SK-N-SH (cell line): ENCODE measurements at regions not wholly inside any gene's neighbourhood (a gene's known extent, or its start where the extent isn't known, plus 50 kb on each side); places are given as distances from the start of the nearest gene placed in this dataset.

Source experiments
- CTCF ChIA-PET: fragments of 300-600, 350-600 bp; formaldehyde crosslinking; extraction: SDS; loops from one replicate; lab custom pipeline; 2021; lab: Yijun Ruan, JAX
- POLR2A ChIA-PET: fragments of 350-600 bp; sonication (Branson Sonifier 250); formaldehyde crosslinking; extraction: SDS; loops from one replicate; lab custom pipeline; 2020; ENCODE audit warnings: antibody characterized with exemption, inconsistent platforms; lab: Yijun Ruan, JAX
- DNase-seq: peaks from one replicate; pipeline ENCODE4 v3.0.0; 2012
- H2AFZ ChIP-seq: fragments of 200-600 bp; sonication (generic); 2 replicates; pipeline ENCODE4 v1.8.1; 2016; ENCODE audit warnings: antibody characterized with exemption, mild to moderate bottlenecking, low read depth
- H3F3A ChIP-seq: fragments of 200-600 bp; sonication (generic); replicated peaks from 2 replicates; pipeline ENCODE3; 2016; ENCODE audit warnings: antibody characterized with exemption, mild to moderate bottlenecking; ENCODE audit not compliant: insufficient read depth
- H3K27ac ChIP-seq, 2 experiments: fragments of 200-500 bp in 1 of 2; fragments of 200-600 bp in 1 of 2; sonication (Bioruptor generic) in 1 of 2; sonication (generic), shearing (Covaris generic) in 1 of 2; 2 replicates each; pipeline versions ENCODE4 v1.5.1 to v1.6.1; 2014 to 2016; ENCODE audit warnings: low read depth in 2 of 2, inconsistent platforms in 1 of 2, low read length in 1 of 2, mild to moderate bottlenecking in 1 of 2, mixed read lengths in 1 of 2
- H3K27me3 ChIP-seq: fragments of 200-600 bp; sonication (generic), shearing (Covaris generic); 2 replicates; pipeline ENCODE4 v1.6.1; 2016; ENCODE audit warnings: mixed run types; ENCODE audit not compliant: insufficient read depth
- H3K36me3 ChIP-seq, 2 experiments: fragments of 200-500 bp in 1 of 2; fragments of 200-600 bp in 1 of 2; sonication (Bioruptor generic) in 1 of 2; sonication (generic) in 1 of 2; replicated peaks in 1 of 2; 2 replicates each; pipeline versions ENCODE3 to v1.5.1; 2014 to 2016; ENCODE audit warnings: low read length in 1 of 2, mild to moderate bottlenecking in 1 of 2; ENCODE audit not compliant: insufficient read depth in 2 of 2, control insufficient read depth in 1 of 2
- H3K4me1 ChIP-seq, 2 experiments: fragments of 200-500 bp in 1 of 2; fragments of 200-600 bp in 1 of 2; sonication (Bioruptor generic) in 1 of 2; sonication (generic), shearing (Covaris generic) in 1 of 2; 2 replicates each; pipeline versions ENCODE4 v1.5.1 to v1.6.1; 2014 to 2016; ENCODE audit warnings: low read depth in 1 of 2, low read length in 1 of 2, mixed run types in 1 of 2; ENCODE audit not compliant: insufficient read depth in 2 of 2, control insufficient read depth in 1 of 2
- H3K4me2 ChIP-seq: fragments of 200-600 bp; sonication (generic), shearing (Covaris generic); 2 replicates; pipeline ENCODE4 v1.6.1; 2017; ENCODE audit warnings: mixed run types
- H3K4me3 ChIP-seq, 2 experiments: fragments of 200-500 bp in 1 of 2; fragments of 200-600 bp in 1 of 2; sonication (Bioruptor generic) in 1 of 2; sonication (generic), shearing (Covaris generic) in 1 of 2; 2 replicates each; pipeline versions ENCODE4 v1.5.1 to v1.8.1; 2014 to 2016; ENCODE audit warnings: low read depth in 2 of 2, inconsistent platforms in 1 of 2, low read length in 1 of 2, mild to moderate bottlenecking in 1 of 2, mixed read lengths in 1 of 2, moderate library complexity in 1 of 2
- H3K79me2 ChIP-seq: fragments of 200-600 bp; sonication (generic); 2 replicates; pipeline ENCODE4 v1.8.1; 2017; ENCODE audit warnings: mild to moderate bottlenecking; ENCODE audit not compliant: insufficient read depth
- H3K9ac ChIP-seq: fragments of 200-600 bp; sonication (generic); 2 replicates; pipeline ENCODE4 v1.6.1; 2017; ENCODE audit warnings: mixed run types
- H3K9me2 ChIP-seq: fragments of 200-600 bp; sonication (generic); 2 replicates; pipeline ENCODE4 v1.6.1; 2017; ENCODE audit warnings: mixed run types
- H3K9me3 ChIP-seq: fragments of 200-600 bp; sonication (generic); 2 replicates; pipeline ENCODE4 v1.6.1; 2017; ENCODE audit warnings: mixed run types, mild to moderate bottlenecking, moderate library complexity
- H4K20me1 ChIP-seq: fragments of 200-600 bp; sonication (generic); 2 replicates; pipeline ENCODE4 v1.6.1; 2017; ENCODE audit warnings: mild to moderate bottlenecking, mixed run types; ENCODE audit not compliant: insufficient read depth
- CHD2 ChIP-seq: fragments of 150-350 bp; IDR thresholded peaks from 2 replicates; pipeline ENCODE4 v1.6.1; 2018; ENCODE audit warnings: low read length; ENCODE audit not compliant: partially characterized antibody
- ELF1 ChIP-seq: IDR thresholded peaks from 2 replicates; pipeline ENCODE4 v1.4.0; 2012
- FOXJ3 ChIP-seq: sonication (generic); formaldehyde crosslinking; IDR thresholded peaks from 2 replicates; pipeline ENCODE4 v1.5.1; 2020; ENCODE audit warnings: mild to moderate bottlenecking, missing genetic modification reagents
- GATA2 ChIP-seq: sonication (generic); formaldehyde crosslinking; IDR thresholded peaks from 2 replicates; pipeline ENCODE4 v1.5.0; 2020; ENCODE audit warnings: mild to moderate bottlenecking, missing genetic modification reagents
- JUND ChIP-seq: IDR thresholded peaks from 2 replicates; pipeline ENCODE4 v1.4.0; 2012
- MEF2A ChIP-seq: IDR thresholded peaks from 2 replicates; pipeline ENCODE4 v1.4.0; 2012; ENCODE audit warnings: low read depth, borderline replicate concordance
- NRF1 ChIP-seq: IDR thresholded peaks from 2 replicates; pipeline ENCODE4 v1.6.1; 2012; ENCODE audit warnings: low read depth, mild to moderate bottlenecking, low read length
- RAD21 ChIP-seq: IDR thresholded peaks from 2 replicates; pipeline ENCODE4 v1.6.1; 2012; ENCODE audit warnings: mild to moderate bottlenecking, low read length
- SMC3 ChIP-seq: IDR thresholded peaks from 2 replicates; pipeline ENCODE4 v1.6.1; 2012; ENCODE audit warnings: low read depth, low read length, improper control_type of control experiment
- TEAD4 ChIP-seq: IDR thresholded peaks from 2 replicates; pipeline ENCODE4 v1.4.0; 2012; ENCODE audit warnings: mild to moderate bottlenecking, borderline replicate concordance; ENCODE audit not compliant: insufficient read depth
- YY1 ChIP-seq: IDR thresholded peaks from 2 replicates; pipeline ENCODE4 v1.4.0; 2012; ENCODE audit warnings: low read depth, mild to moderate bottlenecking
- WGBS: methylation state at CpG from one replicate; pipeline ENCODE4 v1.1.6; 2017; ENCODE audit warnings: low lambda C conversion rate; 5-methylcytosine and 5-hydroxymethylcytosine counted together
- TF ChIP-seq, protein P1 (sequence below): IDR thresholded peaks from 2 replicates; pipeline ENCODE4 v1.6.1; 2012; ENCODE audit warnings: mild to moderate bottlenecking, low read depth, low read length, moderate library complexity
- TF ChIP-seq, protein P2 (sequence below): IDR thresholded peaks from 2 replicates; pipeline ENCODE4 v1.4.0; 2012; ENCODE audit warnings: low read depth, borderline replicate concordance
- TF ChIP-seq, protein P3 (sequence below): IDR thresholded peaks from 2 replicates; pipeline ENCODE4 v1.4.0; 2012; ENCODE audit warnings: low read depth

DNA sequence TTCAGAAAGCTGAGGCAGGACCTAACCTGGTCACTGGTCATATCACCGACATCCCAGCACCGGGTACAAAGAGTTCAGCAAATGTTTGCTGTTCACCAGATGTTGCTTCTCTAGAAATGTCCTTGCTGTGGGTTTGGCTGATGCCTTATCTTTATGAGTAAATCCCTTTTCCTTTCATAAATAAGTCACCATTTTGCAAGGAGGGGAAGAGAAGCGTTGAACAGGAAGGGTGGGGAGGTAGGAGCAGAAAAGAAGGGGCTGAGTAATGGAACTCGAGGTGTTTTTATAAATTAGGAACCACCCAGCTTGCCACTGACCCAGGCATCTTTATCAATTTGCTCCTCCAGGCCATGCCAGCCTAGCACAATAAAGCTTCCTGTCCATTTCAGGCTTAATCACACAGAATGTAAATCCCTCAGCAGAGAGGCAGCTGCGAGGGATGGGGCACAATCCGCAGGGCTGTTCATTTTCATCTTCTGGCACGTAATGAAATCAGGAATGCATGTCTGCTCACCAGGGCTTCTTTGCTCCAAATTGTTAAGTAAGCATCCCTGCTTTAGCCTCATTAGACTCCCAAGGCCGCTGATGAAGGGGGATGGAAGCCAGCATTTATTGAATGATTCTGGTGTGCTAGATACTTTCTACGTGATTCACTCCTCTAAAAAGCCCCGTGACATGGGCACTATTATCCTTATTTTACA, 371.9 kb upstream of the CHD6 start (continued):
- peak; percentile 82 for TF ChIP-seq CHD2
- no peak; the same call in 1 of the 2 replicates for TF ChIP-seq SMC3
- peak; percentile 46 for TF ChIP-seq RAD21
- TF ChIP-seq, protein P1, sequence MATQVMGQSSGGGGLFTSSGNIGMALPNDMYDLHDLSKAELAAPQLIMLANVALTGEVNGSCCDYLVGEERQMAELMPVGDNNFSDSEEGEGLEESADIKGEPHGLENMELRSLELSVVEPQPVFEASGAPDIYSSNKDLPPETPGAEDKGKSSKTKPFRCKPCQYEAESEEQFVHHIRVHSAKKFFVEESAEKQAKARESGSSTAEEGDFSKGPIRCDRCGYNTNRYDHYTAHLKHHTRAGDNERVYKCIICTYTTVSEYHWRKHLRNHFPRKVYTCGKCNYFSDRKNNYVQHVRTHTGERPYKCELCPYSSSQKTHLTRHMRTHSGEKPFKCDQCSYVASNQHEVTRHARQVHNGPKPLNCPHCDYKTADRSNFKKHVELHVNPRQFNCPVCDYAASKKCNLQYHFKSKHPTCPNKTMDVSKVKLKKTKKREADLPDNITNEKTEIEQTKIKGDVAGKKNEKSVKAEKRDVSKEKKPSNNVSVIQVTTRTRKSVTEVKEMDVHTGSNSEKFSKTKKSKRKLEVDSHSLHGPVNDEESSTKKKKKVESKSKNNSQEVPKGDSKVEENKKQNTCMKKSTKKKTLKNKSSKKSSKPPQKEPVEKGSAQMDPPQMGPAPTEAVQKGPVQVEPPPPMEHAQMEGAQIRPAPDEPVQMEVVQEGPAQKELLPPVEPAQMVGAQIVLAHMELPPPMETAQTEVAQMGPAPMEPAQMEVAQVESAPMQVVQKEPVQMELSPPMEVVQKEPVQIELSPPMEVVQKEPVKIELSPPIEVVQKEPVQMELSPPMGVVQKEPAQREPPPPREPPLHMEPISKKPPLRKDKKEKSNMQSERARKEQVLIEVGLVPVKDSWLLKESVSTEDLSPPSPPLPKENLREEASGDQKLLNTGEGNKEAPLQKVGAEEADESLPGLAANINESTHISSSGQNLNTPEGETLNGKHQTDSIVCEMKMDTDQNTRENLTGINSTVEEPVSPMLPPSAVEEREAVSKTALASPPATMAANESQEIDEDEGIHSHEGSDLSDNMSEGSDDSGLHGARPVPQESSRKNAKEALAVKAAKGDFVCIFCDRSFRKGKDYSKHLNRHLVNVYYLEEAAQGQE, result no peak
- no peak for TF ChIP-seq NRF1
- TF ChIP-seq ELF1, result no peak
- TF ChIP-seq, protein P2, sequence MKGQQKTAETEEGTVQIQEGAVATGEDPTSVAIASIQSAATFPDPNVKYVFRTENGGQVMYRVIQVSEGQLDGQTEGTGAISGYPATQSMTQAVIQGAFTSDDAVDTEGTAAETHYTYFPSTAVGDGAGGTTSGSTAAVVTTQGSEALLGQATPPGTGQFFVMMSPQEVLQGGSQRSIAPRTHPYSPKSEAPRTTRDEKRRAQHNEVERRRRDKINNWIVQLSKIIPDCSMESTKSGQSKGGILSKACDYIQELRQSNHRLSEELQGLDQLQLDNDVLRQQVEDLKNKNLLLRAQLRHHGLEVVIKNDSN, result no peak
- TF ChIP-seq GATA2, result peak; percentile 79
- no peak for TF ChIP-seq MEF2A
- no peak for TF ChIP-seq JUND
- TF ChIP-seq FOXJ3 (CRISPR knock-in tag), result peak; percentile 62
- TF ChIP-seq YY1, result no peak
- TF ChIP-seq TEAD4, result no peak

DNA sequence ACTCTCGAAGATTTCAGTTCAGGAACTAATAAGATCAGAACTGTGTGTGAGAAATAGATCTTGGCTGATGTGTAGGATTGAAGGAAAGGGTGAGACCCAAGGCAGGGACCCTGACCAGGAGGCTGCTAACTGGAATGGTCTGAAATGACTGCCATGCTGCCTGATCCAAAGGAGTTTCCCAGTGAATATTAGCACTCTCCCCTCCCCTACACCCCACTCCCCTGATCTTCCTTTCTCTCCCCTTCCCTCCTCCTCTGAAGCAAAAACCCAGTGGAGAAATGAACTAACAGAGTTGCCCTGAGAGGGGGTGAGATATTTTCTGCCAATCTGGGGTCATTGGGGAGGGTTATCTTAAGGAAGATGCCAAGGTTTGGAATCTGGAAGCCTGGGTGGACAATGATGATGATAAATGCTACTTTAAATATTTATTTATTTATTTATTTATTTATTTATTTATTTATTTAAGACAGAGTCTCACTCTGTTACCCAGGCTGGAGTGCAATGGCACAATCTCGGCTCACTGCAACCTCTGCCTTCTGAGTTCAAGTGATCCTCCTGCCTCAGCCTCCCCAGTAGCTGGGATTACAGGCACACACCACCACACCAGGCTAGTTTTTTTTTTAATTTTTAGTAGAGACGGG, 371.0 kb upstream of the CHD6 start:
- 0 out of 2 replicates have a peak, but pooled peaks cover 3% of the 10 kb centered on the region for H3K9me3 ChIP-seq

More for the DNA sequence above, 371.0 kb upstream of the CHD6 start:
- no peaks in the 10 kb centered on the region for H3F3A ChIP-seq
- no peak for TF ChIP-seq ELF1
- TF ChIP-seq, protein P3, sequence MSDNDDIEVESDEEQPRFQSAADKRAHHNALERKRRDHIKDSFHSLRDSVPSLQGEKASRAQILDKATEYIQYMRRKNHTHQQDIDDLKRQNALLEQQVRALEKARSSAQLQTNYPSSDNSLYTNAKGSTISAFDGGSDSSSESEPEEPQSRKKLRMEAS, result no peak
- H3K36me3 ChIP-seq, result no peaks in the 10 kb centered on the region
- no peaks in the 10 kb centered on the region for H4K20me1 ChIP-seq
- no peaks in the 10 kb centered on the region for H3K9me2 ChIP-seq
- H3K4me3 ChIP-seq, result no peak overlapping the region
- H3K27ac ChIP-seq, result no peak overlapping the region; a peak in 1 of 4 replicates
- H3K4me1 ChIP-seq, result peaks cover 0 to 14% of the 10 kb centered on the region in 2 experiments; a peak in 2 of 4 replicates
- 28% methylated on average over 3 of the region's 3 CpGs for WGBS
- H3K27me3 ChIP-seq, result no peaks in the 10 kb centered on the region
- H2AFZ ChIP-seq, result no peak overlapping the region
- ChIA-PET CTCF (interaction anchor here (0.9 kb wide), 1 partner anchor 552 kb away, joined by 3 read pairs; no protein-coding TSS in a partner anchor), POLR2A (no interaction called here)
- no peaks in the 10 kb centered on the region for H3K79me2 ChIP-seq
- H3K9ac ChIP-seq, result no peak overlapping the region
- DNase-seq, result no peak
- no peak overlapping the region for H3K4me2 ChIP-seq
